GM12878 (cell line): ENCODE measurements at regions not wholly inside any gene's neighbourhood (a gene's known extent, or its start where the extent isn't known, plus 50 kb on each side); places are given as distances from the start of the nearest gene placed in this dataset.

Experiments used
- ATAC-seq: fragments of 200-7000 bp; cut with Tn5 transposase; 3 replicates; pipeline ENCODE4 v1.9.1; 2020; ENCODE audit warnings: mild to moderate bottlenecking, moderate library complexity
- BruUV-seq: library from RNA; stranded (reverse); fragments of 400-500 nt; replicated peaks from 2 replicates; lab custom pipeline; 2021; lab: Mats Ljungman, UMichigan
- CTCF ChIA-PET: fragments of 300-600 bp; sonication (Branson Sonifier 250); formaldehyde crosslinking; extraction: SDS; loops from one replicate; lab custom pipeline; 2021; ENCODE audit warnings: inconsistent platforms; lab: Yijun Ruan, JAX
- POLR2A ChIA-PET: fragments of 350-600 bp; formaldehyde crosslinking; extraction: SDS; loops from one replicate; lab custom pipeline; 2021; ENCODE audit warnings: inconsistent platforms; lab: Charles Lee
- RAD21 ChIA-PET: fragments of 300-600 bp; sonication (Branson Sonifier 250); formaldehyde crosslinking; loops from one replicate; lab custom pipeline; 2023; ENCODE audit warnings: antibody characterized with exemption; ENCODE audit not compliant: unreplicated experiment; lab: Charles Lee
- SMC1A ChIA-PET: fragments of 300-600 bp; sonication (Branson Sonifier 250); formaldehyde crosslinking; loops from one replicate; lab custom pipeline; 2023; ENCODE audit not compliant: unreplicated experiment, uncharacterized antibody; lab: Charles Lee
- DNase-seq: peaks from one replicate; pipeline ENCODE4 v3.0.0-alpha.2; 2011; ENCODE audit warnings: low read depth, low spot score
- FAIRE-seq: peaks from 3 replicates; lab custom pipeline; 2011; peaks lifted over from hg19 to GRCh38; lab: Jason Lieb, UNC
- H2AFZ ChIP-seq: 2 replicates; pipeline ENCODE4 v1.6.0; 2011; ENCODE audit warnings: low read depth, low read length, control low read depth; ENCODE audit not compliant: control insufficient read depth
- H3K27ac ChIP-seq: 2 replicates; pipeline ENCODE4 v1.5.1; 2011; ENCODE audit warnings: control low read depth; ENCODE audit not compliant: control insufficient read depth, insufficient read depth
- H3K27me3 ChIP-seq, 2 experiments: replicated peaks in 1 of 2; 2 replicates each; pipeline versions ENCODE4 v1.6.0 to v1.6.1; 2011; ENCODE audit warnings: low read length in 1 of 2; ENCODE audit not compliant: control insufficient read depth in 2 of 2, insufficient read depth in 2 of 2
- H3K36me3 ChIP-seq, 2 experiments: 2 replicates each; pipeline ENCODE4 v1.5.1; 2011; ENCODE audit warnings: low read length in 1 of 2; ENCODE audit not compliant: control insufficient read depth in 2 of 2, insufficient read depth in 2 of 2
- H3K4me1 ChIP-seq: 2 replicates; pipeline ENCODE4 v1.6.1; 2011; ENCODE audit warnings: mild to moderate bottlenecking, low read length, moderate library complexity, mixed read lengths; ENCODE audit not compliant: control insufficient read depth, insufficient read depth
- H3K4me2 ChIP-seq: 2 replicates; pipeline ENCODE4 v1.6.0; 2011; ENCODE audit warnings: control low read depth; ENCODE audit not compliant: control insufficient read depth, insufficient read depth
- H3K4me3 ChIP-seq: fragments of 200-600 bp; sonication (generic); 2 replicates; pipeline ENCODE4 v1.5.1; 2016
- H3K79me2 ChIP-seq: 2 replicates; pipeline ENCODE4 v1.6.0; 2011; ENCODE audit warnings: low read length; ENCODE audit not compliant: control insufficient read depth, insufficient read depth
- H3K9ac ChIP-seq: 2 replicates; pipeline ENCODE4 v1.8.0; 2011; ENCODE audit warnings: low read length, control low read depth, mixed read lengths; ENCODE audit not compliant: control insufficient read depth, insufficient read depth
- H3K9me3 ChIP-seq: replicated peaks from 3 replicates; pipeline ENCODE4 v1.5.1; 2011; ENCODE audit warnings: mild to moderate bottlenecking, low read length; ENCODE audit not compliant: control insufficient read depth, insufficient read depth
- H4K20me1 ChIP-seq: 2 replicates; pipeline ENCODE4 v1.6.0; 2011; ENCODE audit not compliant: control insufficient read depth, insufficient read depth
- ESRRA ChIP-seq: IDR thresholded peaks from 2 replicates; pipeline ENCODE4 v1.6.1; 2012; ENCODE audit warnings: mild to moderate bottlenecking, low read length, improper control_type of control experiment
- HDAC2 ChIP-seq: fragments of 200-600 bp; sonication (generic); IDR thresholded peaks from 2 replicates; pipeline ENCODE4 v1.6.1; 2017
- MXI1 ChIP-seq: fragments of 150-350 bp; IDR thresholded peaks from 2 replicates; pipeline ENCODE4 v1.6.1; 2011; ENCODE audit warnings: low read depth, mild to moderate bottlenecking, inconsistent platforms, low read length, improper control_type of control experiment
- NFXL1 ChIP-seq: fragments of 450-650 bp; IDR thresholded peaks from 2 replicates; pipeline ENCODE4 v1.6.1; 2017; ENCODE audit warnings: antibody characterized with exemption, mild to moderate bottlenecking, borderline replicate concordance
- NR2C2 ChIP-seq: IDR thresholded peaks from 2 replicates; pipeline ENCODE4 v1.6.1; 2011; ENCODE audit warnings: borderline replicate concordance, low read depth; ENCODE audit not compliant: control insufficient read depth, insufficient read length
- NR2F1 ChIP-seq: fragments of 450-650 bp; conservative IDR thresholded peaks from 2 replicates; pipeline ENCODE4 v1.6.1; 2017; ENCODE audit warnings: mild to moderate bottlenecking
- STAT3 ChIP-seq: IDR thresholded peaks from 2 replicates; pipeline ENCODE4 v1.6.1; 2011; ENCODE audit warnings: low read depth, low read length, improper control_type of control experiment
- SUPT20H ChIP-seq: IDR thresholded peaks from 2 replicates; pipeline ENCODE4 v1.6.1; 2011; ENCODE audit warnings: low read depth, mild to moderate bottlenecking, low read length, moderate library complexity, borderline replicate concordance; ENCODE audit not compliant: control insufficient read depth
- TCF3 ChIP-seq: IDR thresholded peaks from 2 replicates; pipeline ENCODE4 v1.6.1; 2012; ENCODE audit warnings: low read depth, mild to moderate bottlenecking, low read length, borderline replicate concordance; ENCODE audit not compliant: insufficient read depth
- ZNF274 ChIP-seq: IDR thresholded peaks from one replicate; pipeline ENCODE4 v1.8.0; 2011; ENCODE audit not compliant: insufficient read length, insufficient read depth
- WGBS: methylation state at CpG from one replicate; pipeline ENCODE4 v1.1.6; 2016; ENCODE audit warnings: low lambda C conversion rate; ENCODE audit not compliant: insufficient replicate concordance, insufficient coverage; ENCODE audit errors: missing lambda C conversion rate; 5-methylcytosine and 5-hydroxymethylcytosine counted together
- in situ Hi-C: fragments of 300-500 bp; cut with MboI; formaldehyde crosslinking; loops from 9 replicates; pipeline ENCODE4 v1.14.3; 2018; ENCODE audit warnings: mixed read lengths
- intact Hi-C: fragments of 100-400 bp; cut with micrococcal nuclease; formaldehyde crosslinking; loops from one replicate; pipeline ENCODE4 v1.14.2; 2022; ENCODE audit not compliant: unreplicated experiment
- TF ChIP-seq, protein P1 (sequence below): fragments of 450-650 bp; IDR thresholded peaks from 2 replicates; pipeline ENCODE4 v1.6.1; 2016; ENCODE audit warnings: mild to moderate bottlenecking, moderate library complexity, borderline replicate concordance
- TF ChIP-seq, protein P2 (sequence below): fragments of 450-650 bp; IDR thresholded peaks from 2 replicates; pipeline ENCODE4 v1.6.1; 2018; ENCODE audit warnings: mild to moderate bottlenecking, low read depth, moderate library complexity; ENCODE audit not compliant: partially characterized antibody
- TF ChIP-seq, protein P3 (sequence below): fragments of 150-350 bp; IDR thresholded peaks from 2 replicates; pipeline ENCODE4 v1.6.1; 2014; ENCODE audit warnings: mild to moderate bottlenecking, low read depth, low read length

DNA sequence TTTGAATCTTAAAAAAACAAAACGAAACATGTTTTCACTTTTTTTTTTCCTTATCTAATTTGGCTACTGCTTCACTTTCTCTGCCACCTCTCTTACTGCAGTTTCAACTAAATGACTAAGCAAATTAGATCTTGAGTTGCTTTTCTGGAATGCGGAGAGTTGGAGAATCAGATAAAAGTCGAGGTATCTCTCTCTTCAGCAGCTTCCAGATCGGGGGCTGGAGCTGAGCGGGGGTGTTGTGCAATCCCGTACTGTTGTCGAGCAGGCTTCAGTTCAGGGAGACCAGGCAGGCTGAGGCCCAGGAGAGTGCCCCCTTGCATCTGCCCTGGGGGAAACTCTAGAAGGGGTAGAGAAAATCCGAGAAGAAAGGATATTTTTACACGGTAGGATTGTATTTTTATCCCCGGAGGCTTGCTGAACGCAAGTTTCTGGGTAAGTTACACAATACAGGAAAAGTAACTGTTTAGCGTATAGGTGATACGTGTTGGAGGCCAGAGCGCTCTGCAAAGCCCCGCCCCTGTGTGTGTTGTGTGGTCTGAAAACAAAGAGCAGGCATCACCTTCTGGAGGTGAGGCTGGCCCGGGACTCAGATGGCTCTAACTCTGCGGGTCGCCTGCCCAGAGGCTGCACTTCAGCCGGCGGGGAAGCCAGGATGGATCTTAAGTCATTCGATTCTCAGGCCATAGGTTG lies 116.6 kb downstream of the KLF6 start (continued):
- TF ChIP-seq, protein P1, sequence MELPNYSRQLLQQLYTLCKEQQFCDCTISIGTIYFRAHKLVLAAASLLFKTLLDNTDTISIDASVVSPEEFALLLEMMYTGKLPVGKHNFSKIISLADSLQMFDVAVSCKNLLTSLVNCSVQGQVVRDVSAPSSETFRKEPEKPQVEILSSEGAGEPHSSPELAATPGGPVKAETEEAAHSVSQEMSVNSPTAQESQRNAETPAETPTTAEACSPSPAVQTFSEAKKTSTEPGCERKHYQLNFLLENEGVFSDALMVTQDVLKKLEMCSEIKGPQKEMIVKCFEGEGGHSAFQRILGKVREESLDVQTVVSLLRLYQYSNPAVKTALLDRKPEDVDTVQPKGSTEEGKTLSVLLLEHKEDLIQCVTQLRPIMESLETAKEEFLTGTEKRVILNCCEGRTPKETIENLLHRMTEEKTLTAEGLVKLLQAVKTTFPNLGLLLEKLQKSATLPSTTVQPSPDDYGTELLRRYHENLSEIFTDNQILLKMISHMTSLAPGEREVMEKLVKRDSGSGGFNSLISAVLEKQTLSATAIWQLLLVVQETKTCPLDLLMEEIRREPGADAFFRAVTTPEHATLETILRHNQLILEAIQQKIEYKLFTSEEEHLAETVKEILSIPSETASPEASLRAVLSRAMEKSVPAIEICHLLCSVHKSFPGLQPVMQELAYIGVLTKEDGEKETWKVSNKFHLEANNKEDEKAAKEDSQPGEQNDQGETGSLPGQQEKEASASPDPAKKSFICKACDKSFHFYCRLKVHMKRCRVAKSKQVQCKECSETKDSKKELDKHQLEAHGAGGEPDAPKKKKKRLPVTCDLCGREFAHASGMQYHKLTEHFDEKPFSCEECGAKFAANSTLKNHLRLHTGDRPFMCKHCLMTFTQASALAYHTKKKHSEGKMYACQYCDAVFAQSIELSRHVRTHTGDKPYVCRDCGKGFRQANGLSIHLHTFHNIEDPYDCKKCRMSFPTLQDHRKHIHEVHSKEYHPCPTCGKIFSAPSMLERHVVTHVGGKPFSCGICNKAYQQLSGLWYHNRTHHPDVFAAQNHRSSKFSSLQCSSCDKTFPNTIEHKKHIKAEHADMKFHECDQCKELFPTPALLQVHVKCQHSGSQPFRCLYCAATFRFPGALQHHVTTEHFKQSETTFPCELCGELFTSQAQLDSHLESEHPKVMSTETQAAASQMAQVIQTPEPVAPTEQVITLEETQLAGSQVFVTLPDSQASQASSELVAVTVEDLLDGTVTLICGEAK: no peak
- TF ChIP-seq, all 136 proteins: peak for 0

DNA sequence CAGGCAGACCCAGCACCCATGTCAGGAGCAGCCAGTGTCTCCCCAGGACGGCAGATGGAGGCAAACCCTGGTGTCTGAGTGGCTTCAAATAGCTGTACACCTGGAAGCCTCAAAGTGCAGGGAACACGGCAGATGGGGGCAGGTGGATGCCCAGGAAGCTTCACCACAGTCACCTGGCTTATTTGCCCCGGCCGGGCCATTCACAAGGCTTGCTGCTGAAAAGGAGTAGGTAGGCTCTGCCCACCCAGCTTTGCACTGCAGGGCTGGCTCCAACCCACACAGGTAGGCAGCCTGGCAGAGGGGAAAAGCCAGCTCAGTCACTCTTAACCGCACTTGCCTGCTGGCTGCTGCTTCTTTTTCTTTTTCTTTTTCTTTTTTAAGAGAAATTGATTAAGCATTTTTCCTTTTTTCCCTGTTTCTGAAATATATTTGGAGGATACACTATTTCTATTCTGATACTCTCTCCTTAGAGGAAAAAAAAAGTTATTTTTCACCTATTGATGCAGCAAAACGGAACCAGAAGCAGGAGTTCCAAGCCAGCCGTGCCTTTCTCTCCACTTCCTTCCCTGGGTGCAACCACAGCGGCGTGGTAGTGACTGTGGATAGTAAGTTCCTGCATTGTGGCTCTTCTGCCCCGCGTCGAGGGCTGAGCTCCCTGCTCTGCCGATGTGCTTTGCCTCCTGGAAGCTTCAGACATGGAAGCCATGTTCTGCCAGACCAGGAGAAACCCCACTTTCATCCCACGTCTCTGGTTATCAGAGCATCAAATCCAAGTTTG lies 118.3 kb downstream of the KLF6 start:
- Histone ChIP-seq H3K27me3 (no peaks in the 10 kb centered on the region; a peak in 2 of 4 replicates), H3K4me3 (no peak overlapping the region), H2AFZ (no peak overlapping the region), H3K4me2 (no peak overlapping the region), H4K20me1 (no peaks in the 10 kb centered on the region), H3K27ac (no peak overlapping the region), H3K79me2 (no peaks in the 10 kb centered on the region), H3K4me1 (no peaks in the 10 kb centered on the region), H3K36me3 (no peaks in the 10 kb centered on the region), H3K9ac (no peak overlapping the region), H3K9me3 (no peaks in the 10 kb centered on the region)
- CTCF ChIA-PET: no interaction called here
- no TSS peak for BruUV-seq
- RAD21 ChIA-PET: no interaction called here
- POLR2A ChIA-PET: no interaction called here
- intact Hi-C loops: no loop called here
- DNase-seq (no peak), FAIRE-seq (no peak), ATAC-seq (no peak)
- in situ Hi-C loops: no loop called here
- SMC1A ChIA-PET: no interaction called here
- 10% methylated on average over 14 of the region's 14 CpGs for WGBS
- no peak for TF ChIP-seq SUPT20H
- no peak for TF ChIP-seq NR2F1
- TF ChIP-seq, protein P2, sequence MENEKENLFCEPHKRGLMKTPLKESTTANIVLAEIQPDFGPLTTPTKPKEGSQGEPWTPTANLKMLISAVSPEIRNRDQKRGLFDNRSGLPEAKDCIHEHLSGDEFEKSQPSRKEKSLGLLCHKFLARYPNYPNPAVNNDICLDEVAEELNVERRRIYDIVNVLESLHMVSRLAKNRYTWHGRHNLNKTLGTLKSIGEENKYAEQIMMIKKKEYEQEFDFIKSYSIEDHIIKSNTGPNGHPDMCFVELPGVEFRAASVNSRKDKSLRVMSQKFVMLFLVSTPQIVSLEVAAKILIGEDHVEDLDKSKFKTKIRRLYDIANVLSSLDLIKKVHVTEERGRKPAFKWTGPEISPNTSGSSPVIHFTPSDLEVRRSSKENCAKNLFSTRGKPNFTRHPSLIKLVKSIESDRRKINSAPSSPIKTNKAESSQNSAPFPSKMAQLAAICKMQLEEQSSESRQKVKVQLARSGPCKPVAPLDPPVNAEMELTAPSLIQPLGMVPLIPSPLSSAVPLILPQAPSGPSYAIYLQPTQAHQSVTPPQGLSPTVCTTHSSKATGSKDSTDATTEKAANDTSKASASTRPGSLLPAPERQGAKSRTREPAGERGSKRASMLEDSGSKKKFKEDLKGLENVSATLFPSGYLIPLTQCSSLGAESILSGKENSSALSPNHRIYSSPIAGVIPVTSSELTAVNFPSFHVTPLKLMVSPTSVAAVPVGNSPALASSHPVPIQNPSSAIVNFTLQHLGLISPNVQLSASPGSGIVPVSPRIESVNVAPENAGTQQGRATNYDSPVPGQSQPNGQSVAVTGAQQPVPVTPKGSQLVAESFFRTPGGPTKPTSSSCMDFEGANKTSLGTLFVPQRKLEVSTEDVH: no peak
- TF ChIP-seq NFXL1: no peak
- TF ChIP-seq MXI1: no peak
- TF ChIP-seq NR2C2: no peak
- TF ChIP-seq ZNF274: no peak
- TF ChIP-seq, protein P3, sequence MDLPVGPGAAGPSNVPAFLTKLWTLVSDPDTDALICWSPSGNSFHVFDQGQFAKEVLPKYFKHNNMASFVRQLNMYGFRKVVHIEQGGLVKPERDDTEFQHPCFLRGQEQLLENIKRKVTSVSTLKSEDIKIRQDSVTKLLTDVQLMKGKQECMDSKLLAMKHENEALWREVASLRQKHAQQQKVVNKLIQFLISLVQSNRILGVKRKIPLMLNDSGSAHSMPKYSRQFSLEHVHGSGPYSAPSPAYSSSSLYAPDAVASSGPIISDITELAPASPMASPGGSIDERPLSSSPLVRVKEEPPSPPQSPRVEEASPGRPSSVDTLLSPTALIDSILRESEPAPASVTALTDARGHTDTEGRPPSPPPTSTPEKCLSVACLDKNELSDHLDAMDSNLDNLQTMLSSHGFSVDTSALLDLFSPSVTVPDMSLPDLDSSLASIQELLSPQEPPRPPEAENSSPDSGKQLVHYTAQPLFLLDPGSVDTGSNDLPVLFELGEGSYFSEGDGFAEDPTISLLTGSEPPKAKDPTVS: no peak
- TF ChIP-seq HDAC2: no peak
- TF ChIP-seq STAT3: no peak
- TF ChIP-seq TCF3: no peak
- no peak for TF ChIP-seq ESRRA
